Vagina (tissue), 2 donors: ENCODE measurements at regions not wholly inside any gene's neighbourhood (a gene's known extent, or its start where the extent isn't known, plus 50 kb on each side); places are given as distances from the start of the nearest gene placed in this dataset.

Experiments used
- CTCF ChIP-seq, 3 experiments: fragments of 450-650 bp in 2 of 3; fragments of 200-600 bp in 1 of 3; sonication (generic) in 1 of 3; IDR thresholded peaks; one replicate each; pipeline ENCODE4 v1.5.1; 2017 to 2019; ENCODE audit warnings: antibody characterized with exemption in 3 of 3, mild to moderate bottlenecking in 2 of 3, moderate library complexity in 2 of 3
- POLR2A ChIP-seq, 2 donors: fragments of 450-650 bp; IDR thresholded peaks; one replicate each; pipeline ENCODE4 v1.6.1; 2017; ENCODE audit warnings: antibody characterized with exemption in 2 of 2, mild to moderate bottlenecking in 2 of 2, moderate library complexity in 2 of 2
- POLR2AphosphoS5 ChIP-seq, 2 donors: sonication (generic); formaldehyde crosslinking; IDR thresholded peaks; one replicate each; pipeline ENCODE4 v1.9.0; 2017; ENCODE audit warnings: antibody characterized with exemption in 2 of 2, mild to moderate bottlenecking in 2 of 2, low read depth in 1 of 2; ENCODE audit not compliant: insufficient read depth in 1 of 2

- TF ChIP-seq CTCF (IDR thresholded peaks at IDR 0.05) (no peak), POLR2AphosphoS5 (IDR thresholded peaks at IDR 0.05; ENCODE audit: insufficient read depth in 1 of 2, low read depth in 1 of 2) (no peak), POLR2A (IDR thresholded peaks at IDR 0.05) (no peak)
Observed at GRCh38 chr4:111905511-111905910, 239.7 kb upstream of the FAM241A start.
